Neuronal stem cell (in vitro differentiated cells): ENCODE measurements at regions not wholly inside any gene's neighbourhood (a gene's known extent, or its start where the extent isn't known, plus 50 kb on each side); places are given as distances from the start of the nearest gene placed in this dataset.
A peak's percentile ranks its signal among the peaks of the same experiment; 100 is the strongest.

Source experiments
- DNase-seq: peaks from one replicate; pipeline ENCODE4 v3.0.0-alpha.2; 2013; ENCODE audit warnings: low spot score
- H2AFZ ChIP-seq: one replicate; pipeline ENCODE4 v1.6.1; 2013; ENCODE audit warnings: mild to moderate bottlenecking, low read length, inconsistent platforms
- H2AK5ac ChIP-seq: 2 replicates; pipeline ENCODE4 v1.6.1; 2013; ENCODE audit warnings: low read depth, mild to moderate bottlenecking, inconsistent platforms, low read length, moderate library complexity, mixed read lengths
- H2BK120ac ChIP-seq: 2 replicates; pipeline ENCODE4 v1.6.1; 2013; ENCODE audit warnings: low read depth, mild to moderate bottlenecking, inconsistent platforms, low read length, moderate library complexity, mixed read lengths
- H2BK12ac ChIP-seq: one replicate; pipeline ENCODE4 v1.6.1; 2013; ENCODE audit warnings: low read length, inconsistent platforms
- H2BK15ac ChIP-seq: 2 replicates; pipeline ENCODE4 v1.6.1; 2013; ENCODE audit warnings: mild to moderate bottlenecking, low read length, inconsistent platforms, mixed read lengths
- H2BK5ac ChIP-seq: one replicate; pipeline ENCODE4 v1.6.1; 2013; ENCODE audit warnings: inconsistent platforms, mild to moderate bottlenecking, low read length, moderate library complexity
- H3K14ac ChIP-seq: one replicate; pipeline ENCODE4 v1.6.1; 2013; ENCODE audit warnings: low read length, inconsistent platforms
- H3K18ac ChIP-seq: 2 replicates; pipeline ENCODE4 v1.6.1; 2013; ENCODE audit warnings: low read length, inconsistent platforms
- H3K23ac ChIP-seq: 2 replicates; pipeline ENCODE4 v1.6.1; 2013; ENCODE audit warnings: low read depth, mild to moderate bottlenecking, mixed read lengths, low read length, inconsistent platforms; ENCODE audit not compliant: poor library complexity
- H3K27ac ChIP-seq: replicated peaks from 3 replicates; pipeline ENCODE4 v1.5.1; 2013; ENCODE audit warnings: low read length, inconsistent platforms
- H3K27me3 ChIP-seq, 3 experiments: 2 replicates each; pipeline ENCODE4 v1.6.1; 2013; ENCODE audit warnings: low read length in 3 of 3, mild to moderate bottlenecking in 2 of 3, inconsistent platforms in 1 of 3, low read depth in 1 of 3, mixed read lengths in 1 of 3, moderate library complexity in 1 of 3; ENCODE audit not compliant: control insufficient read depth in 3 of 3, insufficient read depth in 3 of 3
- H3K36me3 ChIP-seq, 2 donors: replicated peaks in 1 of 2; 2 replicates each; pipeline ENCODE4 v1.6.1; 2013; ENCODE audit warnings: low read length in 2 of 2; ENCODE audit not compliant: control insufficient read depth in 2 of 2, insufficient read depth in 2 of 2
- H3K4ac ChIP-seq: 2 replicates; pipeline ENCODE4 v1.6.1; 2013; ENCODE audit warnings: inconsistent platforms, mild to moderate bottlenecking, low read length, moderate library complexity
- H3K4me1 ChIP-seq, 2 donors: 1 replicate in 1 of 2; 2 replicates in 1 of 2; pipeline ENCODE4 v1.6.1; 2013; ENCODE audit warnings: low read length in 2 of 2, low read depth in 1 of 2; ENCODE audit not compliant: control insufficient read depth in 2 of 2, insufficient read depth in 1 of 2
- H3K4me2 ChIP-seq: one replicate; pipeline ENCODE4 v1.6.1; 2013; ENCODE audit warnings: mild to moderate bottlenecking, low read length, inconsistent platforms; ENCODE audit not compliant: insufficient read depth, poor library complexity, severe bottlenecking
- H3K4me3 ChIP-seq, 2 donors: 2 replicates each; pipeline ENCODE4 v1.5.1; 2013; ENCODE audit warnings: low read length in 2 of 2, mild to moderate bottlenecking in 2 of 2, inconsistent platforms in 1 of 2, moderate library complexity in 1 of 2
- H3K79me1 ChIP-seq: one replicate; pipeline ENCODE4 v1.6.1; 2013; ENCODE audit warnings: low read depth, mild to moderate bottlenecking, inconsistent platforms, low read length, moderate library complexity
- H3K9ac ChIP-seq: one replicate; pipeline ENCODE4 v1.6.1; 2013; ENCODE audit warnings: mild to moderate bottlenecking, low read depth, low read length, inconsistent platforms; ENCODE audit not compliant: poor library complexity
- H3K9me3 ChIP-seq, 2 donors: replicated peaks in 1 of 2; 2 replicates each; pipeline versions ENCODE3 to v1.6.1; 2013; ENCODE audit warnings: low read length in 2 of 2, mild to moderate bottlenecking in 2 of 2, inconsistent platforms in 1 of 2, low read depth in 1 of 2, mixed read lengths in 1 of 2, moderate library complexity in 1 of 2; ENCODE audit not compliant: control insufficient read depth in 2 of 2, insufficient read depth in 1 of 2
- H4K8ac ChIP-seq: one replicate; pipeline ENCODE4 v1.6.1; 2013; ENCODE audit warnings: low read depth, mild to moderate bottlenecking, inconsistent platforms, low read length, moderate library complexity
- H4K91ac ChIP-seq: one replicate; pipeline ENCODE4 v1.6.1; 2013; ENCODE audit warnings: low read length, low read depth, mild to moderate bottlenecking, inconsistent platforms; ENCODE audit not compliant: poor library complexity
- WGBS, 2 donors: extraction: QIAGEN DNeasy Blood & Tissue Kit; methylation state at CpG; one replicate each; pipeline ENCODE4 v1.1.7; 2013; ENCODE audit warnings: missing lambda C conversion rate in 2 of 2, mixed read lengths in 1 of 2; ENCODE audit not compliant: insufficient read length in 2 of 2, insufficient replicate concordance in 1 of 2; ENCODE audit errors: extremely low coverage in 2 of 2; 5-methylcytosine and 5-hydroxymethylcytosine counted together

DNA sequence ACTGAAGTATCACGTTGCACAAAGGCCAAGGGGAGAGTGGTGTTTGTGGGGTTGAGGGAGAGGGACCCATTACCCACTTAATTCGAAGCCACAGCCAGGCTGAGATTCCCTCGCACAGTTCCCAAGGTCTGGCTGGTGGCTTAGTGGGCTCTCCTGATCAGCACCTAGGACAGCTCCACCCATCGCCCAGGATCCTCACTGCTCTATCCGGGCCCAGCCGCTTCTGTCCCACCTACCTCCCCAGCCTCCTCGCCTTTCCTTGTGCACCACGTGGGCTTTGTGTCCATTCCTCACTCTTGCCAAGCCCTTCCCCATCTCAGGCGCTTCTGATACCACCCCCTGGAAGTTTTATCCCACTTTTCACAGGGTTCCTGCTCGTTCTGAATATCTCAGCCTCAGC lies 163.5 kb downstream of the CCT6B start:
- Histone ChIP-seq H3K4ac (no peak overlapping the region), H3K23ac (no peak overlapping the region), H3K4me2 (no peak overlapping the region), H2BK120ac (no peak overlapping the region), H2AFZ (no peak overlapping the region), H4K8ac (no peak overlapping the region), H2AK5ac (no peak overlapping the region), H3K18ac (no peak overlapping the region), H3K27me3 (peaks cover 0 to 4% (median 0%) of the 10 kb centered on the region in 3 experiments), H3K27ac (no peak overlapping the region), H3K9me3 (peaks cover 0 to 2% of the 10 kb centered on the region in 2 donors), H3K14ac (no peak overlapping the region), H4K91ac (no peak overlapping the region), H3K4me3 (no peak overlapping the region), H3K79me1 (no peaks in the 10 kb centered on the region), H2BK5ac (no peak overlapping the region), H2BK15ac (no peak overlapping the region), H3K4me1 (peaks cover 0 to 5% of the 10 kb centered on the region in 2 donors), H2BK12ac (no peak overlapping the region), H3K9ac (no peak overlapping the region), H3K36me3 (no peaks in the 10 kb centered on the region)
- peak; percentile 80 for DNase-seq
- WGBS, 2 donors, result no CpG with 5 or more reads among the region's 10 CpGs

DNA sequence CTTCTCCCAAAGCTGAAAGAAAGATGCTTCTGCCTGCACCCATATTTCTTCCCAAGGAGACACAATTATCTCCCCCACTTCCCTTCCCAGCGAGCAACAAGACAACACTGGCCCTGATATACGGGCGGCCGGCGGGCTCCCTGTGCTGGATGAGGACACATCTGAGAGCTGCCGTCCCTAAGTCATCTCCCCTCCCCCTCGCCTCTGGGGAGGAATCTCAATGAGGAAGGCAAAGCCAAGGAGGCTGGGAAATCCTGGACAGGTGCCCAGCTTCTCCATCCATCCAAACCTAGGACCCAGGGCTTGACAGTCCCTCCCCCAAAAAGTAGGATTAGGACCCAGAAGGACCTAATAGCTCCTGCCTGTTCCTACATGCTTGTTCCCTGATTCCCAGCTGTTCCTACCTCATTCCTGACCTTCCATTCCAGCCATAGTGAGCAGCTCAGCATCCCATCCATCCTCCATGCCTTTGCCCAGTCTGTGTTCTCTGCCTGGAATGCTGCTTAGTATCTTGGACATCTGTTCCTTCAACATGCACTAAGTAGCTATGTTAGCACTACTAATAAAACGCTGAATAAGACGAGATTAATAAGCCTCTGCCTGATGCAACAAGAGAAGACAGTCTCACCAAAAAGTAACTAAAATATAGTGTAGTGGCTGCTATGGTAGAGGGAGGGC lies 167.9 kb downstream of the CCT6B start:
- H3K4me1 ChIP-seq, result no peaks in the 10 kb centered on the region
- no peak overlapping the region for H2AK5ac ChIP-seq
- H2BK12ac ChIP-seq, result no peak overlapping the region
- no peak overlapping the region for H2BK5ac ChIP-seq
- H3K27me3 ChIP-seq, result peaks cover 0 to 4% (median 0%) of the 10 kb centered on the region in 3 experiments
- no peaks in the 10 kb centered on the region for H3K79me1 ChIP-seq
- H2AFZ ChIP-seq, result no peak overlapping the region
- H3K9ac ChIP-seq, result no peak overlapping the region
- no peak overlapping the region for H3K4me2 ChIP-seq
- no peaks in the 10 kb centered on the region for H3K36me3 ChIP-seq
- H2BK120ac ChIP-seq, result no peak overlapping the region
- DNase-seq, result no peak
- H3K18ac ChIP-seq, result no peak overlapping the region
- H4K8ac ChIP-seq, result no peak overlapping the region
- H3K9me3 ChIP-seq, result no peaks in the 10 kb centered on the region
- H3K23ac ChIP-seq, result no peak overlapping the region
- no peak overlapping the region for H3K4ac ChIP-seq
- no peak overlapping the region for H3K4me3 ChIP-seq
- H4K91ac ChIP-seq, result no peak overlapping the region
- H2BK15ac ChIP-seq, result no peak overlapping the region
- H3K14ac ChIP-seq, result no peak overlapping the region
- no CpG with 5 or more reads among the region's 9 CpGs for WGBS, 2 donors
- H3K27ac ChIP-seq, result no peak overlapping the region

DNA sequence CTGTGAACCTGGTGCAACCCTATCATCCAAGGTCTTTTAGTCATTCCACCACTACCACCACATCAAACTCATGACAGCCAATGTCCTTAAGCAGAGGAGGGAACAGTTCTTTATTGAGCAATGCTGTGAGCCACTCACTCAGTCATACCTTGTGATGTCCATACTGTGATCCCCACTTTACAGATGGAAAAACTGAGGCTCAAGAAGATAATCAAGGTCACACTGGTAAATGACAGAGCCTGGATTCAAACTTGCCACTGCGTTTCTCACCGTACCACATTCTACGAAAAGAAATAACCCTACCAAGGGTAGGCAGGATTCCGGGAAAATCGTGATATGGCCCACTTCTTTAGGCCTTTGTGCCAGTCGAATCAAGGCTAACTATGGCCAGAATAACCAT lies 172.6 kb downstream of the CCT6B start:
- no peak overlapping the region for H3K23ac ChIP-seq
- no CpG with 5 or more reads among the region's 6 CpGs for WGBS, 2 donors
- H3K36me3 ChIP-seq, result no peaks in the 10 kb centered on the region
- H3K4me1 ChIP-seq, result peaks cover 0 to 2% of the 10 kb centered on the region in 2 donors
- H3K4ac ChIP-seq, result no peak overlapping the region
- no peak overlapping the region for H2BK15ac ChIP-seq
- no peak overlapping the region for H3K18ac ChIP-seq
- H3K27me3 ChIP-seq, result no peaks in the 10 kb centered on the region
- no peak overlapping the region for H3K14ac ChIP-seq
- H2BK12ac ChIP-seq, result no peak overlapping the region
- H2BK5ac ChIP-seq, result no peak overlapping the region
- H3K4me2 ChIP-seq, result no peak overlapping the region
- no peak overlapping the region for H3K4me3 ChIP-seq
- no peak overlapping the region for H4K8ac ChIP-seq
- DNase-seq, result no peak
- no peak overlapping the region for H2BK120ac ChIP-seq
- no peak overlapping the region for H2AK5ac ChIP-seq
- no peaks in the 10 kb centered on the region for H3K79me1 ChIP-seq
- no peak overlapping the region for H3K27ac ChIP-seq
- H3K9ac ChIP-seq, result no peak overlapping the region
- no peak overlapping the region for H2AFZ ChIP-seq
- no peak overlapping the region for H4K91ac ChIP-seq
- no peaks in the 10 kb centered on the region for H3K9me3 ChIP-seq

GRCh38 chr17:34784526-34784925 lies 176.7 kb downstream of the CCT6B start:
- Histone ChIP-seq H2AK5ac (no peak overlapping the region), H3K23ac (no peak overlapping the region), H3K36me3 (no peaks in the 10 kb centered on the region), H2AFZ (no peak overlapping the region), H3K9ac (no peak overlapping the region), H2BK15ac (no peak overlapping the region), H3K18ac (no peak overlapping the region), H3K4me2 (no peak overlapping the region), H3K27ac (no peak overlapping the region), H3K27me3 (no peaks in the 10 kb centered on the region), H4K91ac (no peak overlapping the region), H2BK5ac (no peak overlapping the region), H2BK120ac (no peak overlapping the region), H3K9me3 (peaks cover 0 to 4% of the 10 kb centered on the region in 2 donors), H3K4me3 (no peak overlapping the region), H3K14ac (no peak overlapping the region), H3K4me1 (peaks cover 0 to 15% of the 10 kb centered on the region in 2 donors), H3K79me1 (no peaks in the 10 kb centered on the region), H4K8ac (no peak overlapping the region), H3K4ac (no peak overlapping the region), H2BK12ac (no peak overlapping the region)
- DNase-seq, result no peak
- WGBS, 2 donors, result no CpG with 5 or more reads among the region's 4 CpGs
